ENCODE measurements at regions not wholly inside any gene's neighbourhood (a gene's known extent, or its start where the extent isn't known, plus 50 kb on each side); places are given as distances from the start of the nearest gene placed in this dataset.

GRCh38 chr11:13857828-13858227 is 104.7 kb upstream of the SPON1 start:
- TF ChIP-seq GABPA (IDR thresholded peaks at IDR 0.05; ENCODE audit: low read depth) = no peak
- TF ChIP-seq SPI1 (IDR thresholded peaks at IDR 0.05; ENCODE audit: borderline replicate concordance, low read depth) = no peak
- TF ChIP-seq POLR2AphosphoS5 (IDR thresholded peaks at IDR 0.05; ENCODE audit: low read depth) = no peak
- no peak for TF ChIP-seq REST (IDR thresholded peaks at IDR 0.05; ENCODE audit: insufficient replicate concordance, low read depth)
- TF ChIP-seq CTCF (IDR thresholded peaks at IDR 0.05; ENCODE audit: insufficient read depth, low read length) = no peak
- Histone ChIP-seq H3K4me3 (replicated peaks; ENCODE audit: insufficient read depth, low read length) (no peak overlapping the region), H3K27me3 (ENCODE audit: insufficient read depth, poor library complexity, severe bottlenecking) (peaks cover 4% of the 10 kb centered on the region), H3K27ac (replicated peaks) (no peak overlapping the region)
- no peak for DNase-seq (ENCODE audit: low read depth in 1 of 2, low spot score in 1 of 2)

GRCh38 chr11:13859892-13860291 is 102.6 kb upstream of the SPON1 start:
- Histone ChIP-seq H3K4me3 (replicated peaks; ENCODE audit: insufficient read depth, low read length) (no peak overlapping the region), H3K27ac (replicated peaks) (no peak overlapping the region), H3K27me3 (ENCODE audit: insufficient read depth, poor library complexity, severe bottlenecking) (peaks cover 4% of the 10 kb centered on the region)
- no peak for DNase-seq (ENCODE audit: low read depth in 1 of 2, low spot score in 1 of 2)
- TF ChIP-seq GABPA (IDR thresholded peaks at IDR 0.05; ENCODE audit: low read depth) (no peak), CTCF (IDR thresholded peaks at IDR 0.05; ENCODE audit: insufficient read depth, low read length) (no peak), POLR2AphosphoS5 (IDR thresholded peaks at IDR 0.05; ENCODE audit: low read depth) (no peak), REST (IDR thresholded peaks at IDR 0.05; ENCODE audit: insufficient replicate concordance, low read depth) (no peak), SPI1 (IDR thresholded peaks at IDR 0.05; ENCODE audit: borderline replicate concordance, low read depth) (no peak)

- TF ChIP-seq CTCF (IDR thresholded peaks at IDR 0.05; ENCODE audit: insufficient read depth, low read length) (no peak), REST (IDR thresholded peaks at IDR 0.05; ENCODE audit: insufficient replicate concordance, low read depth) (no peak), GABPA (IDR thresholded peaks at IDR 0.05; ENCODE audit: low read depth) (no peak), POLR2AphosphoS5 (IDR thresholded peaks at IDR 0.05; ENCODE audit: low read depth) (no peak), SPI1 (IDR thresholded peaks at IDR 0.05; ENCODE audit: borderline replicate concordance, low read depth) (no peak)
- H3K27ac ChIP-seq (replicated peaks) = no peak overlapping the region
- no peak overlapping the region for H3K4me3 ChIP-seq (replicated peaks; ENCODE audit: insufficient read depth, low read length)
- peaks cover 4% of the 10 kb centered on the region for H3K27me3 ChIP-seq (ENCODE audit: insufficient read depth, poor library complexity, severe bottlenecking)
- no peak for DNase-seq (ENCODE audit: low read depth in 1 of 2, low spot score in 1 of 2)
Observed at GRCh38 chr11:13861411-13861810, 101.1 kb upstream of the SPON1 start.
